ENCODE measurements at regions not wholly inside any gene's neighbourhood (a gene's known extent, or its start where the extent isn't known, plus 50 kb on each side); places are given as distances from the start of the nearest gene placed in this dataset.
A peak's percentile ranks its signal among the peaks of the same experiment; 100 is the strongest.

DNA sequence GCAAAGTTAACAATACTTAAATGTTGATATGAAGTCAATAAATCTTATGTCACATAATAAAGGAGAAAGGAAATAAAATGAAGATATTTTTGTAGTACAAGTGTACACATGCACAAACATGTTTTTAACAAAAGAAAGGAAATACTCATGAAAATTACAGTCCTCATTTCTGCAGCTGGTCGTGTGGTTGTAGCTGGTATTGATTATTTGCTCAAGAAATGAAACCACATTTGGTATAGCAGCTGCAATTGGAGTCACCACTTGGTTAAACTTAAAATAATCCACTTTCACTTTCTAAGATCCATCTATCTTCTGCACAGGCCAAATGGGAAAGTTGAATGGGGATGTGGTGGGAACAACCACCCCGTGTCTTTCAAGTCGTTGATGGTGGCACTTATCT is 580.5 kb upstream of the NRXN1 start:
- DNase-seq: no peak

DNA sequence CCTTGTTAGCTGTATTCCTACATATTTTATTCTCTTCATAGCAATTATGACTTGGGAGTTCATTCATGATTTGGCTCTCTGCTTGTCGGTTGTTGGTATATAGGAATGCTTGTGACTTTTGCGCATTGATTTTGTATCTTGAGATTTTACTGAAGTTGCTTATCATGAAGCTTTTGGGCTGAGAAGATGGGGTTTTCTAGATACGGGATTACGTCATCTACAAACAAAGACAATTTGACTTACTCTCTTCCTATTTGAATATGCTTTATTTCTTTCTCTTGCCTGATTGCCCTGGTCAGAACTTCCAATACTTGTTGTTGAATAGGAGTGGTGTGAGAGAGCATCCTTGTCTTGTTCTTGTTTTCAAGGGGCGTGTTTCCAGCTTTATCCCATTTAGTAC is 569.8 kb upstream of the NRXN1 start:
- DNase-seq: no peak

DNA sequence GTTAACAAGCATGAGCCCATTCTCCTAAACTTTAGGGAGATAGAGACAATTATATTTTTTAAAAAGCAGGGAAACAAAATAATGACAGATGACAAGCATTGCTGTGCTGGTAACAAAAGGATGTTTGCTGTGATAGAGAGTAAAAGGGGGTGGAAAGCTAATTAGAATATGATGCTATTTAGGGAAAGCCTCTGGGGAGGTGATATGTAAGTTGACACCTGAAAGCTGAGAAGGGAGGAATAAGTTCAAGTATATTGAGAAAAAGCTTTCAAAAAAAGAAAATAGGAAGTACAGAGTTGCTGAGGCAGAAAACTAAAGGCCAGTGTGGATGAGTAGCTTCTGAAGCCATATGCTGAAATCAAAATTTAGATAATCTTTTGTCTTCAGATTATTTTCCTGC is 565.2 kb upstream of the NRXN1 start:
- DNase-seq: no peak

DNA sequence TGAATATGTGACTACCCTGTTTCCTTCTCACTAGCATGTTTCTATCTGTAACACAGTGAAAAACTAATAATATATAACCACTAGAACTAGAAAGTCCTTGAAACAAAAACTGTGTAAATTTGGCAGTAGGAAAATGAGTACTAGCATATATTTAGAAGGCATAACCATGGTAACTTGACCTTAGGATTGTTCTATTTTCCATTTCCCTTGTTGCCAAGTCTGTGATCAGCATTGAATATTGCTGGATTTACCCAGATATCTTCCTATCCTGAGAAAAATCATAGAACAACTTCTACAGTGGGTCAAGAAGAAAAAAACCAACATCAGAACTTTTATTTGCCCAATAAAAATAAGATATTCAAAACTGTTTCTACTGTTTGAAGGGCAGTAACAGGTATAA is 563.9 kb upstream of the NRXN1 start:
- DNase-seq: peak; percentile 1

DNA sequence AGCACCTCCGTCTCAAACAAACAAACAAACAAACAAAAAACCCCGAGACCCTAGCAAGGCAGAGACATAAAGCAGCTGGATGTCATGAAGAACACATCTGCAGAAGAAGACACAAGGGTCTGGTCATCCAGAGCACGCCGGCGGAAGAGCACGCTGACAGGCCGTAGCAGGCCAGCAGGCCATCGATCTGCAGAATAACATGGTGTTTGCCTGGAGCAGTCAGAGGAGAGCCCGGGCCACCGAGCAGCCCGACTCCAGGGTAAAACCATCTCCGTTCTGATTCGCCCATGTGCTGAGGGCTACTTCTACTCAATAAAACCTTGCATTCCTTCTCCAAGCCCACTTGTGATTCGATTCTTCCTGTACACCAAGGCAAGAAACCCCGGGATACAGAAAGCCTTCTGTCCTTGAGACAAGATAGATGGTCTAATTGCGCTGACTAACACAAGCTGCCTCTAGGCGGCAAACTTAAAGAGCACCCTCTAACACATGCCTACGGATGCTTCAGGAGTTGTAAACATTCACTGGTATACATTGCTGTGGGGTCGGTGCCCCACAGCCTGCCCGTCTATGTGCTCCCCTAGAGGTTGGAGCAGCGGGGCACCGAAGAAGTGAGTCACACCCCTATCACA is 549.8 kb upstream of the NRXN1 start:
- no peak for DNase-seq

DNA sequence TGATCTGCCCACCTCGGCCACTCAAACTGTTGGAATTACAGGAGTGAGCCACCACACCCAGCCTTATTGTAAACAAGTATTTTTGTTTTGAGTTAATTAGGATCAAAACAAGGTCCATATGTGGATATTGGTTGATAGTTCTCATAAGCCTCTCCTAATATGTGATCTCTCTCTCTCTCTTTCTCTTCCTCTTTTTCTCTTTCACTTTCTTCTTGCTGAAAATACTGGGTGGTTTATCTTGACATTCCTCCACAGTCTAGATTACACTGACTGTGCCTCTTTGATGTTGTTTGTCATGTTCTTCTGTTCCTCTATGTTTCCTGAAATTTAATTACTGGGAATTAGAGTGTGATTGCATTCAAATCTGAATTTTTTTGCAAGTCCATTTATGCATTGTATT is 547.5 kb upstream of the NRXN1 start:
- DNase-seq: no peak

DNA sequence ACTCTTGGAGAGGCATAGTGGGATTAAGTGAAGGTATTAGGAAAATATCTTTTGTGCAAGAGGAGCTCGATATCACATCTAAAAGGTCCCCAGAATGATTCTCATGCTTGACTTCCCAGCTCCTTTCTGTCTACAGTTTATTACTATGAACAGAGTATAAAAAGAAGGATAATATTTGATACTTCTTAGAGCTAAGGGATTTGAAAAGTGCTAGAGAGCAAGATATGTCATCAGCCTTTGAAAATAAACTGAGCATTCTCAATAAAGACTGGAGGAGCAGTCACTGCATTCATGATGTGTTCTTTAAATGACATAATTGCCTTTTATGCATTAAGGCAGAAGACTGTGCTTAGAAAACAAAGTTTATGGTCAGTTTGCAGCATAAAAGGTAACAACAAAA is 543.2 kb upstream of the NRXN1 start:
- DNase-seq: no peak

DNA sequence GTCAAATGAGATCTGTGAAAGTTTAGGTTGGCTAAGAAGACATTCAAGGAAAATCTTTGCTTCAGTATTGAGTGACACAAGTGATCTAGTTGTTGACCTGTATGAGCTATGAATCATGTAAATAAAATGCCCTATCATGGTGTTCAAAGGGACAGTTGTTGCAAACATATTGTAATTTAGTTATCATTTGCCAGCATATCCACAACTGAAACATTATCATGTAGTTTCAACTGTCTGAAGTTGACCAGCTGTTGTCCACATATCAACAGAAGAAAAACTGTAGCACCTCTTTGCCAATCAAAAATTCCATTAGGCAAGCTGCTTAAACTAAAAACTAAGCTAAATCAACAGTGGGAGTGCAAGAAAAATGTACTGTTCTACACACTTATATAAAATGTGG is 527.1 kb upstream of the NRXN1 start:
- DNase-seq: no peak

DNA sequence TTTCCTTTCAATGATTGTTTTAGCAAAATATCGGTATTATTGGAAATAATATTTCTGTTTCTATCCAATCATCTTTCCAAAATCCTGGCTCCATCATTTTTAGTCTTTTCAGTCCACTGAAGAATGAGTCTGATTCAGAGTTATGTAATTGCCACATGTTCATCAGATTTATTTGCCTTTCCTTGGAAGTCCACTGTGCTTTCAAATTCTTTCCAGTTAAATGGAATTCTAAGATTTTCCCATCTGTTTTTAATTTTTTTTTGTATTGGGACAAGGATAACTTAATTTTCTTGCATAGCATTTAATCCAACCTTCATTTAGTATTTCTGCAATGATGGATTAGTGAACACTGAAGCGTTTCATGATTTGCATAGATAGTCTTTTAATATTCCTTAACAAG is 521.5 kb upstream of the NRXN1 start:
- no peak for DNase-seq

DNA sequence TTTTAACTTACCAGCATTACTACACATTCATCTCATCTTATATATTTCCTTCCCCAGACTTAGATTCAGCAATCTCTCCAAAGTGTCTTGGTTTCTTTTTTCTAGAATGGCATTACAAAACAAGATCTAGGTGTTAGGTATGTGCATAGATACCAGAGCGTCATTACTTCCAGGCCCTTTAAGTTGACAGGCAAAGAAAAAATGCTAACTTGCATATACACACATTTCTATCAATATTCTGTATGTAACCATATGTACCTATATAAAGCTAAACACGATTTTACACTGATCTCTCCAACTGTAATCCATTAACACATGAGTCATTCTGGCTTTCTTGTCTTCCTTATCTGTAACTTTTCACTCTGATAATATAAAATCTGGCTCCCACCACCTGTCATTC is 503.8 kb upstream of the NRXN1 start:
- DNase-seq: no peak

DNA sequence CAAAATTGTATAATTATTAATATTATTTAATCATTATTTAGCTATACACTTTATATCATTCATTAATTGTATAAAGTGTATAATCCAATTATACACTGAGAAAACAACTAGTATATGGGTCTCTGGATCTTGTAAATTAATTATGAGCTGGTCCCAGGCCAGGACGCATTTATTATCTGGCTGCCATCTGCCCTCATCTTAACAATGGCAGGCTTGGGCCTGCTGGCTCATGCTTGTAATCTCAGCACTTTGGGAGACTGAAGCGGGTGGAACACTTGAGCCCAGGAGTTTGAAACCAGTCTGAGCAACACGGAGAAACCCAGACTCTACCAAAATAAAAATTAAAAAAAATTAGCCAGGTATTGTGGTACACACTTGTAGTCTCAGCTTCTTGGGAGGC is 502.2 kb upstream of the NRXN1 start:
- DNase-seq: no peak

DNA sequence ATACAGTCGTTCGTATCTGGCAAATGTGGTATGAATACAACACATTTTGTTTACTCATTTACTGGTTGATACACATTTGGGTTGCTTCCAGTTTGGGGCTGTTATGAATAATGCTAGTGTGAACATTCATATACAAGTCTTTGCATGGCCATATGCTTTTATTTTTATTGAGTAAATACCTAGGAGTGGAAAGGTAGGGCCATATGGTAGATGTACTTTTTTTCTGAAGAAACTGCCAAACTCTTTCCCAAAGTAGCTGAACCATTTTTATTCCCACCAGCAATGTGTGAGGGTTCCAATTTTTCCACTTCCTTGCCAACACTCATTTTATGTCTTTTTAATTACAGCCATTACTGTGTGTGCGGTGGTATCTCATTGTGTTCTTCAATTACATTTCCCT is 496.2 kb upstream of the NRXN1 start:
- DNase-seq: no peak

DNA sequence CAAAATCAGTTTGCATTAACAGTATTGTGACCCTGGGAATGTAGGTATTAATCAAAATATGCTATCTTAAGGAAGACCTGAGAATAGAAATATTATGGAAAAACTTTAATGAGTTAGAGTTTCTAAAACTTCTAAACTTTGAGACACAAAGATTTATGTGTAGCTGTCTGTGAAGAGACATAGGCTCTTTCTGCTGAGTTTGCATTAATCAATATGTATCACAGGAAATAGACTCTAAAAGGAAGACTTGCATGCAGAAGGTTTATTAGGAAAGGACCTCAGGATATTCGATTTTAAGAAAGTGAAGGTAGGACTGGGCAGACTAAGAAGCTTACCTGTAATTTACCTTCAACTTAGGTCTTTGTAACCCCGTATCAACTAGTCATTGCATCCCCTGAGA is 494.8 kb upstream of the NRXN1 start:
- DNase-seq: no peak

DNA sequence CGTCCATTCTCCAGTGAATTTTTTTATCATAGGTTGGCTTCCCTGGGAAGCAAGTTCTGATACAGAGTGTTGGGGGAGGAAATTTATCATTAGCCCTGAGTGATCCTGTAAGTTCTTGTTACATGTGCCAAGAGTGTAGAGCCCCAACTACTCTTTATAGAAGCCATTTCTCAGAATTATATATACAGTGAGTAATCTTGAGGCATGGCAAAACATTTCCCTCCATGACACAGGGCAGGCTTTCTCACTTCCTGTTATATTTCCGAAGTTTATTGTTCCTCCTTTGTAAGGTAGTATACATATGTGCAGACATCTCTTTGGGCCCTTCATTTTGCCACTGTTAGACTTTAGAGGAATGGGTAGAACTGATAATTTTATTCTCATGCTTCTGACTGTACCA is 484.7 kb upstream of the NRXN1 start:
- DNase-seq: no peak

DNA sequence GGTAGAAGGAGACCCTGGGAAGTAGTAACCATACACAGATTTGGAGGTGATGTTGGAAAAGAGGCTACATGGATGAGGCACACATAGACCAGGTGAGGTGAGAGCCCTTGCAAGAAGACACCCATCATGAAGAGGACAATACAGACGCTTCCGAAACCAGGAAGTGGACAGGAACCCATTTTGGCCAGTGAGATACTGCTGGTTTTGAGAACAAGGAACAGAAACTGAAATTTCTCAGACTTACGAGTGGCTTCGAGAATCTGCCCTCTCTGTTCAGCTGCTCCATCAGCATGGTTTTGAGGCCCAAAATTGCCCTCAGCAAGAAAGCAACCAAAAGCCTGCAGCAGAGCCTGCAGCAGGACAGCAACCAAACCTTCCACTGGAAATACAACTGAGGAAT is 479.1 kb upstream of the NRXN1 start:
- DNase-seq: no peak

DNA sequence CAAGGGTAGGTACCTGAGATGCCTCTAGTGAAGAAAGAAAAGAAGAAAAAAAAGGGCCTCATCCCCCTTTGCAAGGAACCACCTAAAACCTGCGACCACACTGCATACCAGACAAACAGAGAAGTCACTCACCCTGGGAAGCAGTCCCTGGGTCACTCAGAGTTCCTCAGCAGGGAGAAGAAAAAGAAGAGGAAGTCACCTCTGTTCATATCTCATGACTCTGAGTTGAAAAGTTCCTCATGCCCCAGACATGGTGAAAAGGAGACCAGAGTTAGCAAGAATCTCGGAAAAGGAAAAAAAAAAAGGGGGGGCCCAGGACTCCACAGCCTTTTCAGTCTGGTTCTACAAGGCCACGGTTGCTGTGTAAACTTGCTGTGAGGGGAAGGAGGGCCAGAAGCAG is 478.4 kb upstream of the NRXN1 start:
- no peak for DNase-seq

DNA sequence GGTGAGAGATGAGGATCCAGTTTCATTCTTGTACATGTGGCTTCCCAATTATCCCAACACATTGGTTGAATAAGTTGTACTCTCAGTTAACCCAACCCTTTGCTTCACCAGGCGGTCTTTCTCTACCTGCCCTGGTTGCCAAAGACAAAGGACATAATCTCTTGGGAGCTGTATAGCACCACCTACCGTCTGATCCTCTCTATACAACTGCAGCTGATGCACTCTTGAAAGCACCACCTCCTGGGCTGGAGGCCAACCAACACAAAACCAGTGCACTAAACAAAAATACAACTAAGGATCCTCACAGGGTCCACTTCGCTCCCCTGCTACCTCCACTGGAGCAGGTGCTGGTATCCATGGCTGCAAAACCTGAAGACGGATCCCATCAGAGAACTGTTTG is 473.6 kb upstream of the NRXN1 start:
- DNase-seq: no peak

DNA sequence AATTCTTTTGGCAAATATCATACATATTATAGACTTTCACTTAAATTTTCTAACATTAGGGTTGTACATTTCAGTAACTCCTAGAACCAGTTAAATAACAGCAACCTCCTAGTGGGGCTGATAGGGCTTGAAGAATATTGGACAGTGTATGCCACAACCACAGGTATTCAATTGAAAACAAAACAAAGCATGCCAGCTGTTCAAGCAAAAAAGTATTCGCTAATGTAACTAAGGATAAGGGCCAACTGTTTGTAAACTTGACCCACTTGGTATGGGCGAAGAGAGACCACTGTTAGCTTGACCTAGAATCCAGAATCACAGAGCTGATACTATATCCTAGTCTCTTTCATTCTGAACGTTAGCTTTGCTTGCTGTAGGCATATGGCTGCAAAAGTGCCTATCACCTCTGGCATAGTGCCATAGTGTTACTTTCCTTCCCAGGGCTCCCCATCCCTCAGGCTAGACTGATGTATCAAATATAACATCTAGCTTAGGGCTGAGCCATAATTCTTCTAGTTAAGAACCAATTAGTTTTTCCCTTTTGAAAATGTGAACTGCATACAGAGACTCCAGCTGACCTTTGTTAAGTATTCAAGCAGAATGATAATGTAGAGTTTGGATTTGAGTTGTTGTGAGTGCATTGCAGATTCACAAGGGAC is 458.8 kb upstream of the NRXN1 start:
- no peak for DNase-seq

DNA sequence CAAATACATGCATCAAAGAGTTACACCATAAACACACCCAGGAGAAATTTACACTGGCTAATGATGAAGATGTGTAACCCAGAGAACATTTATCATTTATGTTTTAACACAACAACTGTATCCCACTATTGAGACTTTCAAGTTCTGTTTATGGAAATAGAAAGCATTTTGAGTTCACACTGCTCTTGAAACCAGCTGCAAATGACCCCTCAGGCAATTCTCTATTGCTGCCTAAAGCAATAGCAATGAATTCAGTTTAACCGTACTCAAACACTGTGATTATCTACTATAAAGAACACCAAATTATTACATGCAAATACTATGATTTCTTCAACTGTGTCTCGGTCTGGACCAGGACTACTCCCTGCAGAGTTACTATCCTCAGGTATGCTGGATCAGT is 452.7 kb upstream of the NRXN1 start:
- no peak for DNase-seq

DNA sequence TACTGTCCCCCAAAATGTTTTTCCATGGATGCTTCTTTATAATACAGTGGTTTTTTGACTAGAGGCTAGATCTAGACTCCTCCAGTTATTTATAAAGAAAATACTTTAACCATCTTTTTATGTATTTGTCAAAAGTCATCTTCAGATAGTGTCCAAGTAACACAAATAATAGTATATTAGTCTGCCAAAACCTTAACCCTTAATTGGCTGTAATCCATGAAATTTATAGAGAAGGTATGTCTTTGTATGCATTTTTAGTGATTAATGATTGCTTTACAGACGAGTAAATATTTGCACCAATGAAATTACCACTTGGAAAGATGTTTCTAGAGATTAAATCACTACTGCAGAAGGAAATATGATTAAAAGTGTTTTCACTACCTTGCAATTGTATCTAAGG is 451.8 kb upstream of the NRXN1 start:
- no peak for DNase-seq

DNA sequence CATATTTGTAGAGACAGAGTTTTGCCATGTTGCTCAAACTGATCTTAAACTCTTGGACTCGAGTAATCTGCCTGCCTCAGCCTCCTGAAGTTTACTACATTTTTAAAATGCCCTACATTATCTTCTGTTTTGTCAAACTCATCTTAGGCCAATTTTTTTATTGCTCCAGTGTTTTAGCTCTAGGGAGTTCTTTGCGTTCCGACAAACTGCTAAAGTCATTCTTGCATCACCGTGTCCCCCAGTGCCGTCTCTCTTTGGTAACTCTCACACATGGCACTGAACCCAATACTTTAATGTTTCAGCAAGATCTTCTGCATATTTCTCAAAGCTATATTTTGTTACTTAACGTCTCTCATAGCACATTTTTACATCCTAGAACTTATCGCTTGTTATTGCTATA is 440.9 kb upstream of the NRXN1 start:
- DNase-seq: no peak

DNA sequence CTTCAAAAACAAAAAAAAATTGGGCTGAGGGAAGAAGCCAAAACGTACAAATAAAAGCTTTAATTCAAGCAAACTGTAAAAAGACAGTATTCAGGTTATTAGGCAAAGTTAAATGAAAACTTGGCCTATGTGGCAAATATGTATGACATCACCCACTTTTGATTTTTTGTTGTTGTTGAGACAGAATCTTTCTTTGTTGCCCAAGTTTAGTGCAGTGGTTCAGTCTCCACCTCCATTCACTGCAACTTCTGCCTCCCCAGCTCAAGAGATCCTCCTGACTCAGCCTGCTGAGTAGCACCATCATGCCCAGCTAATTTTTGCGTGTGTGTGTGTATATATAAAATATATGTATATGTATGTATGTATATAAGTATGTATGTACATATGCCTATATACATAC is 440.4 kb upstream of the NRXN1 start:
- no peak for DNase-seq

DNA sequence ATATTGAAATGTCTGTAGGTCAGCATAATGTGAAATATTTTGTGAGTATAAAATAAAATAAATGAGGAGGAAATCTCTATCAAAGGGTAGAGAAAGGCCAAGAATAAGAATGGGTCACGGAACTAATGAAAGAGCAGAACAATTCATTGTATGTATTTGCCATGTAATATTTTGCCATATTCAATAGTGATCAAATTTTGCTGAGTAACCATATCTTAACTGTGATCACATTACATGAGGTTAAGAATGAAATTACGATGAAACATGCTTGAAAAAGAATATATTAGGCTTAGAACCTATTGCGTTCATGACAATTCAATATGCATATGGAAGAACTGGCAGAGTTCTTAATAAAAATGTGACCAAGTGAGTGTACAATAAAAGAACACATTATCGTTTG is 437.2 kb upstream of the NRXN1 start:
- no peak for DNase-seq

DNA sequence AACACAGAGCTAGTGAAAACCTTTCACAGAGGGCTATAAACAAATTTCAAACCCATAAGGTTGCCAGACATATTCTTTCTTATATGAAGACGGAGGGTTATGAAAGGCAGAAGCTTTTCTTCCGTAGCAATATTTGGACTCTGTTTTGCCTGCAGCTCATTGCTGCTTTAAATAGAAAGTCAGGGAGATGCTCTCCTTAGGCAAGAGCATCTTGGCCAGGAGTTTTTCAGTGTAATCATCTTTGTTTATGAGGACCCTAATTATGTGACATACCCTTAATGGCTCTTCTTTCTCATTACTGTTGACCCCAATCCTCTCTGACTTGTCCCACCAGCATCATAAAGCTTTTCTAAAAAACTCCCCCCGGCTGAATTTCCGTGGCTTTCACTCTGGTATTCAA is 433.4 kb upstream of the NRXN1 start:
- DNase-seq: no peak

DNA sequence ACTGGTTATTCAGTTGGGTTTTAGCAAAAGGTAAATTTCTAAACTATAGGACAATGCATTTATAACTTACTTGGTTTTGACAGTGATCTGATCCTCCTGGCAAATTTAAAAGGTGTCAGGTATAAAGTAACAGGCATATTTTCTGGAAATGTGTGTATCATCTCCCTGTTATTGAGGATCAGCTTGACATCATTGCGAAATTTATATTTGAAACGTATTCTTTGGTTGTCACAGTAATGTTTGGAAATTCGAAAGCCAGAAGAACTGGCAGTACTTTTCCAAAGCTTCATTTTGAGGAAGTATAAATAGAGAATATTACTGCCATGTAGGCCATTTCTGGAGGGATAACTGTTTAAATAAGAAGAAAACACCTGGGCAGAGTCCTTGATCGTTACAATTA is 422.2 kb upstream of the NRXN1 start:
- DNase-seq: no peak
